CD4-positive, alpha-beta T cell (primary cell): ENCODE measurements at regions not wholly inside any gene's neighbourhood (a gene's known extent, or its start where the extent isn't known, plus 50 kb on each side); places are given as distances from the start of the nearest gene placed in this dataset.

Source experiments
- ATAC-seq: fragments of 200-7000 bp; cut with Tn5 transposase; one replicate; pipeline ENCODE4 v1.10.0; 2022; ENCODE audit warnings: mild to moderate bottlenecking; ENCODE audit not compliant: poor library complexity
- CTCF ChIA-PET: fragments of 350-600 bp; sonication (Branson Sonifier 250); formaldehyde crosslinking; loops from one replicate; lab custom pipeline; 2021; ENCODE audit warnings: antibody characterized with exemption, inconsistent platforms; lab: Charles Lee
- POLR2A ChIA-PET: fragments of 350-600 bp; sonication (Branson Sonifier 250); formaldehyde crosslinking; loops from one replicate; lab custom pipeline; 2021; ENCODE audit warnings: antibody characterized with exemption, inconsistent platforms; lab: Charles Lee
- DNase-seq, 14 experiments: peaks; one replicate each; pipeline ENCODE4 v3.0.0-alpha.2; 2013 to 2020; ENCODE audit warnings: mixed read lengths in 2 of 14
- H3K27ac ChIP-seq, 2 donors: one replicate each; pipeline versions ENCODE4 v1.5.1 to v1.7.0; 2013; ENCODE audit warnings: low read length in 2 of 2, low read depth in 1 of 2, mild to moderate bottlenecking in 1 of 2
- H3K27me3 ChIP-seq, 2 experiments: 1 replicate in 1 of 2; 2 replicates in 1 of 2; pipeline versions ENCODE4 v1.6.1 to v1.7.0; 2013; ENCODE audit warnings: low read length in 2 of 2, control low read depth in 1 of 2, mild to moderate bottlenecking in 1 of 2, moderate library complexity in 1 of 2; ENCODE audit not compliant: insufficient read depth in 2 of 2, control insufficient read depth in 1 of 2
- H3K36me3 ChIP-seq: one replicate; pipeline ENCODE4 v1.6.1; 2013; ENCODE audit warnings: low read length, control low read depth; ENCODE audit not compliant: insufficient read depth
- H3K4me1 ChIP-seq: one replicate; pipeline ENCODE4 v1.6.1; 2013; ENCODE audit warnings: low read length, control low read depth; ENCODE audit not compliant: insufficient read depth
- H3K4me3 ChIP-seq: one replicate; pipeline ENCODE4 v1.5.1; 2013; ENCODE audit warnings: mild to moderate bottlenecking, low read length, moderate library complexity
- H3K9me3 ChIP-seq, 2 experiments: 1 replicate in 1 of 2; 2 replicates in 1 of 2; pipeline versions ENCODE4 v1.6.1 to v1.7.0; 2013; ENCODE audit warnings: low read length in 2 of 2, mild to moderate bottlenecking in 2 of 2, control low read depth in 1 of 2, moderate library complexity in 1 of 2; ENCODE audit not compliant: control insufficient read depth in 1 of 2, insufficient read depth in 1 of 2
- H3K27ac Mint-ChIP-seq: one replicate; pipeline ENCODE4 v1.8.0; 2020; ENCODE audit warnings: mixed read lengths
- H3K27me3 Mint-ChIP-seq: one replicate; pipeline ENCODE4 v1.8.0; 2021; ENCODE audit warnings: mixed read lengths
- H3K36me3 Mint-ChIP-seq: one replicate; pipeline ENCODE4 v1.8.0; 2021; ENCODE audit warnings: low read depth, mixed read lengths
- H3K4me1 Mint-ChIP-seq: one replicate; pipeline ENCODE4 v1.8.0; 2021; ENCODE audit warnings: low read depth, mixed read lengths
- H3K4me3 Mint-ChIP-seq: one replicate; pipeline ENCODE4 v1.8.0; 2020; ENCODE audit warnings: mild to moderate bottlenecking, mixed read lengths
- H3K9me3 Mint-ChIP-seq: one replicate; pipeline ENCODE4 v1.8.0; 2020; ENCODE audit warnings: mixed read lengths
- CTCF ChIP-seq: fragments of 200-600 bp; IDR thresholded peaks from one replicate; pipeline ENCODE4 v1.8.0; 2022; ENCODE audit warnings: antibody characterized with exemption, mild to moderate bottlenecking
- intact Hi-C, 2 experiments: fragments of 100-400 bp; cut with DNase I in 1 of 2; cut with micrococcal nuclease in 1 of 2; formaldehyde crosslinking; loops; one replicate each; pipeline versions ENCODE4 v1.15.1 to v1.9.0; 2023 to 2025; cut with DNase I, micrococcal nuclease

GRCh38 chr13:90032841-90033493, 1314.5 kb upstream of the MIR17HG start:
- Histone ChIP-seq H3K4me3 (no peak overlapping the region), H3K36me3 (no peaks in the 10 kb centered on the region), H3K27me3 (no peaks in the 10 kb centered on the region), H3K9me3 (peaks cover 8 to 12% of the 10 kb centered on the region in 2 experiments), H3K4me1 (no peaks in the 10 kb centered on the region), H3K27ac (no peak overlapping the region)
- Mint-ChIP-seq H3K27me3 (no peaks in the 10 kb centered on the region), H3K9me3 (peaks cover 13% of the 10 kb centered on the region), H3K4me1 (no peaks in the 10 kb centered on the region), H3K27ac (no peak overlapping the region), H3K4me3 (no peak overlapping the region), H3K36me3 (no peaks in the 10 kb centered on the region)
- intact Hi-C loops, result no loop called here
- ChIA-PET POLR2A (no interaction called here), CTCF (no interaction called here)
- no peak for DNase-seq
- no peak for ATAC-seq
- no peak for TF ChIP-seq CTCF

GRCh38 chr13:90039516-90039915, 1308.0 kb upstream of the MIR17HG start:
- H3K36me3 Mint-ChIP-seq, result no peaks in the 10 kb centered on the region
- intact Hi-C loops, result no loop called here

GRCh38 chr13:90047600-90047999, 1299.9 kb upstream of the MIR17HG start:
- POLR2A ChIA-PET, result no interaction called here

More at GRCh38 chr13:90039516-90039915, 1308.0 kb upstream of the MIR17HG start:
- Histone ChIP-seq H3K4me3 (no peak overlapping the region), H3K4me1 (no peaks in the 10 kb centered on the region), H3K36me3 (no peaks in the 10 kb centered on the region), H3K9me3 (no peaks in the 10 kb centered on the region), H3K27me3 (no peaks in the 10 kb centered on the region), H3K27ac (no peak overlapping the region)
- H3K9me3 Mint-ChIP-seq, result peaks cover 10% of the 10 kb centered on the region
- ChIA-PET POLR2A (no interaction called here), CTCF (no interaction called here)
- no peaks in the 10 kb centered on the region for H3K4me1 Mint-ChIP-seq
- no peak for TF ChIP-seq CTCF
- no peak for DNase-seq
- H3K27ac Mint-ChIP-seq, result no peak overlapping the region
- no peaks in the 10 kb centered on the region for H3K27me3 Mint-ChIP-seq
- H3K4me3 Mint-ChIP-seq, result no peak overlapping the region
- no peak for ATAC-seq

More at GRCh38 chr13:90047600-90047999, 1299.9 kb upstream of the MIR17HG start:
- Histone ChIP-seq H3K36me3 (no peaks in the 10 kb centered on the region), H3K4me1 (no peaks in the 10 kb centered on the region), H3K27ac (no peak overlapping the region), H3K27me3 (no peaks in the 10 kb centered on the region), H3K9me3 (peaks cover 0 to 8% of the 10 kb centered on the region in 2 experiments), H3K4me3 (no peak overlapping the region)
- TF ChIP-seq CTCF, result no peak
- CTCF ChIA-PET, result no interaction called here
- ATAC-seq (no peak), DNase-seq (no peak)
- no peaks in the 10 kb centered on the region for H3K36me3 Mint-ChIP-seq
- no peak overlapping the region for H3K4me3 Mint-ChIP-seq
- peaks cover 14% of the 10 kb centered on the region for H3K9me3 Mint-ChIP-seq
- intact Hi-C loops, result no loop called here
- no peak overlapping the region for H3K27ac Mint-ChIP-seq
- H3K27me3 Mint-ChIP-seq, result no peaks in the 10 kb centered on the region
- no peaks in the 10 kb centered on the region for H3K4me1 Mint-ChIP-seq
